Activated CD4-positive, alpha-beta T cell treated with anti-CD3 and anti-CD28 coated beads, Interleukin-2, amount 10 ng/mL, durations not matched to agents 7 days and 5 days (primary cell): ENCODE measurements at regions not wholly inside any gene's neighbourhood (a gene's known extent, or its start where the extent isn't known, plus 50 kb on each side); places are given as distances from the start of the nearest gene placed in this dataset.

Source experiments
- CTCF ChIA-PET: fragments of 350-600 bp; sonication (Branson Sonifier 250); formaldehyde crosslinking; loops from one replicate; lab custom pipeline; 2021; ENCODE audit warnings: antibody characterized with exemption; lab: Charles Lee
- POLR2A ChIA-PET: fragments of 350-600 bp; sonication (Branson Sonifier 250); formaldehyde crosslinking; loops from one replicate; lab custom pipeline; 2021; ENCODE audit warnings: antibody characterized with exemption; lab: Charles Lee
- DNase-seq: peaks from one replicate; pipeline ENCODE4 v3.0.0-alpha.2; 2020
- H3K27ac Mint-ChIP-seq: one replicate; pipeline ENCODE4 v1.8.0; 2021; ENCODE audit warnings: mild to moderate bottlenecking, moderate library complexity, mixed read lengths
- H3K27me3 Mint-ChIP-seq: one replicate; pipeline ENCODE4 v1.8.0; 2021; ENCODE audit warnings: mixed read lengths
- H3K36me3 Mint-ChIP-seq: one replicate; pipeline ENCODE4 v1.8.0; 2021; ENCODE audit warnings: low read depth, mixed read lengths
- H3K4me1 Mint-ChIP-seq: one replicate; pipeline ENCODE4 v1.8.0; 2021; ENCODE audit warnings: mixed read lengths
- H3K4me3 Mint-ChIP-seq: one replicate; pipeline ENCODE4 v1.8.0; 2021; ENCODE audit warnings: mild to moderate bottlenecking, moderate library complexity, mixed read lengths
- H3K9me3 Mint-ChIP-seq: one replicate; pipeline ENCODE4 v1.8.0; 2021; ENCODE audit warnings: mixed read lengths

DNA sequence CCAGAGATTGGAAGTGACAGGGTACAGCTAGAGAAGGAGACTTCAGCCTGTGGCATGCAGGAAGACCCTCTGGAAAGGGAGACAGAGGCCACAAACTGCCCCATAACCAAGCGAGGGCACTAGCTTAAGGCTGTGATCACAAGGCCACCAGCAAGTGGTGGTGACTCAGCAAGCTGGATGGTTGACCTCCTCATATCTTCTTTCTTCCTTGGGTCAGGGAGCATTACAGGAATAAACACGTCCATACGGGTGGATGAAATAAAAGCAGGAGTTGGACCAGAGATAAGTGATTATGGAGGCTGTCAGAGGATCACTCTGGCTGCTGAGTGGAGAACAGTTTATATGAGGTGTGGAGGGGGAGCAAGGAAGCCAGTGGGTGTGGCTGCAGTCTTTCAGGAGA lies 234.6 kb upstream of the TAS2R1 start:
- Mint-ChIP-seq H3K36me3 (no peaks in the 10 kb centered on the region), H3K27me3 (no peaks in the 10 kb centered on the region), H3K4me3 (no peak overlapping the region), H3K9me3 (peaks cover 28% of the 10 kb centered on the region), H3K27ac (no peak overlapping the region), H3K4me1 (no peaks in the 10 kb centered on the region)
- DNase-seq = no peak
- ChIA-PET POLR2A (no interaction called here), CTCF (no interaction called here)

DNA sequence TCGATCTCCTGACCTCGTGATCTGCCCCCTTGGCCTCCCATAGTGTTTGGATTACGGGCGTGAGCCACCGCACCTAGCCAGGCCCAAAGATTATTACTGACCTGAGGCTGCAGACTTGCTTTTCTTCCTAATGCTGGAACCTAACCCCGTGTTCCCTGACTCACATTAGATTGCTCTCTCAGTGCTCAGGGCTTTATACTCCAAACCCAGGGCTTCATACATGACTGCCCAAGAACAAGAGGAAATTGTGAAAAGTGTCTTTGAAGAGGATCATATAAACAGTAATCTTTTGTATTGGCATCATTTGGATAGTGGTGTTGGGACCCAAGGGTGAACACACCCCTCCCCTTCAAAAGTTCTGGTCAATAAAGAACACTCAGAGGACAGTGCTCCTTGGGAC lies 233.3 kb upstream of the TAS2R1 start:
- Mint-ChIP-seq H3K4me1 (no peaks in the 10 kb centered on the region), H3K27me3 (no peaks in the 10 kb centered on the region), H3K9me3 (peaks cover 24% of the 10 kb centered on the region), H3K27ac (no peak overlapping the region), H3K36me3 (no peaks in the 10 kb centered on the region), H3K4me3 (no peak overlapping the region)
- ChIA-PET POLR2A (no interaction called here), CTCF (no interaction called here)
- DNase-seq = no peak

DNA sequence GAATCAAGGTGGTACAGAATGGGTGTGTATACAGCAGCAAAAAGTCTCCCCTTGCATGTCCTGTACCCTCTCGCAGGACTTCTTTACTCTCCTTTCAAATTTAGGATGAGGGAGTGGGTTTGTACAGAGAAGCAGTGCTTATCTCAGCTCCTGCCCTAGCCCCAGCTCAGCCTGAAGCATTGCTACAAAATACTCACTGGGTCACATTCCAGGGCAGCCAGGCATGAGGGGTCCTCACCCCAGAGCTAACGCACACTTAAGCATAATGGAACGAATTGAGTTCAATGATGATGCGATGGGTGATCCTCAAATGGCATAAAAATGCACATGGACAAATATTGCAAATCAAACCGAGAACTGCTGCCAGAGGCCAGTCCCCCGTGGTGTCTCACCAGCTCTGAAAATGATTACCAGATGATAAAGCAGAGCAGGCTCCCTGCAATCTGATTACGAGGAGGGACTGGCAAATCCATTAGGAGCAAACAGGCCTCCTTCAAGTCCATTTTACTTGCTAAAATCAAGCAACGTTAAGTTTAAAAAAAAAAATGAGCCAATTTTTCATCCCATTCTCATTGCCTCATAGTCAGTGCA lies 231.6 kb upstream of the TAS2R1 start:
- no peak for DNase-seq
- H3K27me3 Mint-ChIP-seq = no peaks in the 10 kb centered on the region
- no peak overlapping the region for H3K27ac Mint-ChIP-seq
- H3K36me3 Mint-ChIP-seq = no peaks in the 10 kb centered on the region
- no peaks in the 10 kb centered on the region for H3K4me1 Mint-ChIP-seq
- no peak overlapping the region for H3K4me3 Mint-ChIP-seq
- CTCF ChIA-PET = no interaction called here
- H3K9me3 Mint-ChIP-seq = peaks cover 19% of the 10 kb centered on the region
- POLR2A ChIA-PET = no interaction called here

DNA sequence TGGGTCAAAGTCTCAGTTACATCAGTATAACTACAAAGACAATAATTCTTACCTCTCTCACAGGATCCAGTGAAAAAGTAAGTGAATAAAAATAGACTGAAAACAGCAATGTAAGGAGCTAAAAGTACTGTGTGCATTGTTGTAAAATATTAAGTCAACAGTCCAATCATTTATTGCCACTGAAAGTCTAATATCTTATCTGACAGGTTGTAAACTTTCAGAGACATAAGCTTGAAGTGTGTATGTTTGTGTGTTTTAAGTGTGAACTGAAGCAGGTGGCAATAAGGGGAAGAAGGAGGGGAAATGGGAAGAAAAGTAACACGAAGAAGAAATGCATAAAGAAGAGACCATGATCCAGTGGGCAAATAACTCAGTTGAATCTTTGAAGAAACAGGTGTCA lies 229.7 kb upstream of the TAS2R1 start:
- Mint-ChIP-seq H3K36me3 (no peaks in the 10 kb centered on the region), H3K27ac (no peak overlapping the region), H3K27me3 (no peaks in the 10 kb centered on the region), H3K4me1 (no peaks in the 10 kb centered on the region), H3K9me3 (peaks cover 3% of the 10 kb centered on the region), H3K4me3 (no peak overlapping the region)
- POLR2A ChIA-PET = no interaction called here
- CTCF ChIA-PET = no interaction called here
- DNase-seq = no peak

DNA sequence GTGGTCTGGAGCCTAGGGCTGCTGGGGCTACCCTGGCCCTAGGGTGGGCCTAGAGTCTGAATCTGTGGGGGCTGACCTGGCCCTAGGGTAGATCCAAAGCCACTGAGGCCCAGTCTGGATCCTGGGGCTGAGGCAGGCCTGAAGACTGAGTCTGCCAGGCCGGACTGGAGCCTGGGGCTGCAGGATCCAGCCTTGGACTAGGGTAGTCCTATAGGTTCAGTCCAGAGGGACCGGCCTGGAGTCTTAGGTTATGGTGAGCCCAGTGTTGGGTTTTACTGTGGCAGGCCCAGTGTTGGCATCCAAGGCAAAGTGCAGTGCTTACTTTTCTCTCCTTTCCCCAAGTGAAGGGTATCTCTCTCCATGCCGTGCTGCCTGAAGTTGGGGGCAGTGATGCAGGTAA lies 227.9 kb upstream of the TAS2R1 start:
- ChIA-PET POLR2A (no interaction called here), CTCF (no interaction called here)
- no peaks in the 10 kb centered on the region for H3K27me3 Mint-ChIP-seq
- DNase-seq = no peak
- H3K4me3 Mint-ChIP-seq = no peak overlapping the region
- H3K4me1 Mint-ChIP-seq = no peaks in the 10 kb centered on the region
- H3K9me3 Mint-ChIP-seq = no peaks in the 10 kb centered on the region
- H3K27ac Mint-ChIP-seq = no peak overlapping the region
- no peaks in the 10 kb centered on the region for H3K36me3 Mint-ChIP-seq

DNA sequence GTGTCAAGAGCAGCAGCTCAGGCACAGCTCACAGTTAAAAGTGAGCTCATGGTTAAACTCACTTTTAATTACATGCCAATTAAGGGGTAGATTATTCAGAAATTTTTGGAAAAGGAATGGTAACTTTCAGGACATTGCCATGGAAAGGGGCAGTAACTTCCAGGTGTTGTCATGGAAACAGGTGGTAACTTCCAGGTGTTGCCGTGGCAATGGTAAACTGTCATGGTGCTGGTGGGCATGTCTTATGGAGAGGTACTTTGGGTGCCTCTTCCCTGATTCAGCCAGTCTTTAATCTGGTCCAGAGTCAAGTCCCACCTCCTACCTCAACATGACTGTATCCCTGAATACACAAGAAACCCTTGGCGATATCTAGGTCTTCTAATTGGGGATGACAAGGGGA lies 223.2 kb upstream of the TAS2R1 start:
- Mint-ChIP-seq H3K4me3 (no peak overlapping the region), H3K9me3 (no peaks in the 10 kb centered on the region), H3K27me3 (no peaks in the 10 kb centered on the region), H3K4me1 (no peaks in the 10 kb centered on the region), H3K36me3 (no peaks in the 10 kb centered on the region), H3K27ac (no peak overlapping the region)
- CTCF ChIA-PET = no interaction called here
- POLR2A ChIA-PET = no interaction called here
- no peak for DNase-seq

DNA sequence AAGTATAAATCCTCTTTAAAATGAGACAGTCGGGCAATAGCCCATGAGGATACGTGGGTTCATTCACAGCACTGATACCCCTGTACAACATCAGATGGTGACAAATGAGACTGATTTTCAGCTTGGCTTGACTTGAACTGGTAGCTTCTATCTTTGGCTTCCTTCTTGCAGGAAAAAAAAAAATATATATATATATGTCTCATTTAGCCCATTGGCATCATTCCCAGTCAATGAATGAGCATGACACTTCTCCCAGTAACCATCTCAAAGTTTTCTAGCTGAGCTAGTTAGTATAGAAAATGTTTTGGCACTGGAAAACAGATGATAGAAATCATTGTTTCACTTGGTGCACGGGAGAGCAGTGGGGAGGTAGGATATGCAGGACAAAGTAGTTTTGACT lies 222.5 kb upstream of the TAS2R1 start:
- no peaks in the 10 kb centered on the region for H3K9me3 Mint-ChIP-seq
- H3K36me3 Mint-ChIP-seq = no peaks in the 10 kb centered on the region
- H3K4me3 Mint-ChIP-seq = no peak overlapping the region
- no peak overlapping the region for H3K27ac Mint-ChIP-seq
- H3K27me3 Mint-ChIP-seq = no peaks in the 10 kb centered on the region
- ChIA-PET CTCF (no interaction called here), POLR2A (no interaction called here)
- no peak for DNase-seq
- H3K4me1 Mint-ChIP-seq = no peaks in the 10 kb centered on the region

DNA sequence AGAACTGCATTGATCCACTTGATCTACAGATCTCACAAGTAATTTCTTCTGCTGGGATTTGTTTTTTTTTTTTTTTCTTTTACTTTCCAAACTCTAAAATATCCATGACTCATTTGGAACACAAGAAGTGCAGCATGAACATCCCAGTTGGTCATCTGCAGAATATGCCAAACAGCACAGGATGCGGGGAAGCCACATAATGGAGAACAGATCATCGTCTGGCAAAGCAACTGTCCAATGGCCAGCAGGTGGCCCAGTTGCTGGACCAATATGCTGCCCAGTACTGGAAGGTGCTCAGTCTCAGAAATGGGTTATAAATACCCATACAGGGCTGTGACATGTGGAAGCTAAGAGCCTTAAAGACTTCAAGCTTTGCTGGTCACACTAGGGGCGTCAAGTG lies 221.3 kb upstream of the TAS2R1 start:
- no peaks in the 10 kb centered on the region for H3K27me3 Mint-ChIP-seq
- POLR2A ChIA-PET = no interaction called here
- H3K4me1 Mint-ChIP-seq = no peaks in the 10 kb centered on the region
- H3K27ac Mint-ChIP-seq = no peak overlapping the region
- no peaks in the 10 kb centered on the region for H3K36me3 Mint-ChIP-seq
- no peak overlapping the region for H3K4me3 Mint-ChIP-seq
- CTCF ChIA-PET = no interaction called here
- no peak for DNase-seq
- H3K9me3 Mint-ChIP-seq = no peaks in the 10 kb centered on the region

DNA sequence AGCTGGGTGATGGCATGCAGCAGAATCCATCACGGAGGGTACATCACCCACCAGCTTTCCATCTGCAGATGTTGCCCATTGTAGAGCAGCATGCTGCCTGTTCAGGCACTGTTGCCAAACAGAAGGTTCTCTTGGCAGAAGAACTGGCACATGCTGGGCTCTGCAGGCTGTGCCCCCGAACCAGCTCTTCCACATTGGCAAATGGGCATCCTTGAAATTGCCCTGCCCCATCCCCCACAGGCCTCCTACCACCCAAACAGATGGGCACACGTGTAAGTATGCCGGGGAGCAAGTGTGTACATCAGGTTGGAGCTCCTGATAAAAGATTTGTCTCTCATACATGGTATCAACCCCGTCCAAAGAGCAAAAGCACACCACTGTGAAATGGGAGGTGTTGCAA lies 220.3 kb upstream of the TAS2R1 start:
- no peaks in the 10 kb centered on the region for H3K27me3 Mint-ChIP-seq
- H3K36me3 Mint-ChIP-seq = no peaks in the 10 kb centered on the region
- H3K4me3 Mint-ChIP-seq = no peak overlapping the region
- no peaks in the 10 kb centered on the region for H3K4me1 Mint-ChIP-seq
- H3K9me3 Mint-ChIP-seq = no peaks in the 10 kb centered on the region
- DNase-seq = no peak
- POLR2A ChIA-PET = no interaction called here
- no peak overlapping the region for H3K27ac Mint-ChIP-seq
- CTCF ChIA-PET = no interaction called here

DNA sequence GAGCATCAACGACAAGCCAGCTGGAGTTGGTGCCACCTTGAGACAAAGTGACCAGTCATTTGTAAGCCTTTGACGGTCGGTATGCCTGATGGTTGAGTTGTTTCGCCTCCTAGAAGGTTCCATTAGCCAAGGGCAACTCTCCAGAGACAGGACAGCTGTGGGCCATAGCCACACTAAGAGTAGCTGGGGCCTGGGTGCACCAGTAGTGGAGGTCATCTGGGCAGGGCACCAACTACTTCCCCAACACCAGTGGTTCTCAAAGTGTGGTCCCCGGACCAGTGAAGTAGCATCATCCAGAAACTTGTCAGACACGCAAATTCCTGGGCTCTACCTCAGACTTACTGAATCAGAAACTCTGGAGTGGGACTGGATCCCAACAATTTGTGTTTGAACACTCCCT lies 217.5 kb upstream of the TAS2R1 start:
- Mint-ChIP-seq H3K4me1 (no peaks in the 10 kb centered on the region), H3K27me3 (no peaks in the 10 kb centered on the region), H3K36me3 (no peaks in the 10 kb centered on the region), H3K27ac (no peak overlapping the region), H3K4me3 (no peak overlapping the region), H3K9me3 (peaks cover 5% of the 10 kb centered on the region)
- DNase-seq = no peak
- CTCF ChIA-PET = no interaction called here
- POLR2A ChIA-PET = no interaction called here

DNA sequence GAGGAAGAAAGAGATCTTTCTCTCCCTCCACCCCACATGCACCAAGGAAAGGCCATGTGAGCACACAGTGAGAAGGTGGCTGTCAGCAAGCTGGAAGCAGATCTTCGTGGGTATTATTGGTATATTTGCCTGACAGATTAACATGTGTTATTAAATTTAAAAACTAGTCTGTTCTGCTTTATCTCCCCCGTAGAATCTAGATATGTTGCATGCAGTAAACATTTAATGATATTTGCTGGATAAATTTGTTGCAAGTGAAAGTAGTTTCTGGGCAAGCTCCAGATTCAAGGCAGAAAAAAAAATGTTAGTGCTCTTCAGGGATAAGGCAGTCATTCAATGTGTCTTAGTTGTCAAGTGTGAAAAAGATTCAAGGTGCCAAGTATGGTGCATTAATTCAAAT lies 215.0 kb upstream of the TAS2R1 start:
- ChIA-PET CTCF (no interaction called here), POLR2A (no interaction called here)
- Mint-ChIP-seq H3K9me3 (peaks cover 7% of the 10 kb centered on the region), H3K36me3 (no peaks in the 10 kb centered on the region), H3K4me1 (no peaks in the 10 kb centered on the region), H3K27ac (no peak overlapping the region), H3K4me3 (no peak overlapping the region), H3K27me3 (no peaks in the 10 kb centered on the region)
- no peak for DNase-seq

DNA sequence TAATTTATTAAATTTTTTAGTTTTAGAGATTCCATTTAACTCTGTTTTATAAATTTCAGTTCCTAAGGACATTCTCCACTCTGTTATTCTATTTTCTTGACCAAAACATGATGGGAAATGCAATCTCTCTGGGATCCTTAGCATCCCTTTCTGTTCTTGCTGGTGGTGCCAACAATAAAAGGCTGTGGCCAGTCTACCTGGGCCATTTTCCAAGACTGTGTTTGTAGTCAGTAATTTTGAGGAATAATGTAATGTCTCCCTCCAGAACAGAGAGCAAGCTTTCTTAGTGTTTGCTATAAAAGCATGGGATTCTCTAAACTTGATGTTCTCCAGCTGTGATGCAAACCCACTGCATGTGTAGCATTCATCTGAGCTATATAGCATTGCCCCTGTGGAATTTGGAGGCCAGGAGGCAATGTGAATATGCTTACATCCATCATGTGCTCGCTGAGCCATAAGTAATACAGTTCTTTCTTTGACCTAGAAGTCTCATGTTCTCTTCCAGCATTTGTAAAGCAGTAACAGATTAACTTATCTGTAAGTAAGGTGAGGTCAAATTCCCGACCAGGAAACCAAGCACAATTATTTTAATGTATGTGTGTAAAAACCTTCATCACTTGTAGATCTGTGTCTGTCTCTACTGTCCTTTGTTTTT lies 211.5 kb upstream of the TAS2R1 start:
- Mint-ChIP-seq H3K36me3 (no peaks in the 10 kb centered on the region), H3K9me3 (peaks cover 7% of the 10 kb centered on the region), H3K27me3 (no peaks in the 10 kb centered on the region), H3K4me1 (no peaks in the 10 kb centered on the region), H3K27ac (no peak overlapping the region), H3K4me3 (no peak overlapping the region)
- CTCF ChIA-PET = no interaction called here
- POLR2A ChIA-PET = no interaction called here
- DNase-seq = no peak

DNA sequence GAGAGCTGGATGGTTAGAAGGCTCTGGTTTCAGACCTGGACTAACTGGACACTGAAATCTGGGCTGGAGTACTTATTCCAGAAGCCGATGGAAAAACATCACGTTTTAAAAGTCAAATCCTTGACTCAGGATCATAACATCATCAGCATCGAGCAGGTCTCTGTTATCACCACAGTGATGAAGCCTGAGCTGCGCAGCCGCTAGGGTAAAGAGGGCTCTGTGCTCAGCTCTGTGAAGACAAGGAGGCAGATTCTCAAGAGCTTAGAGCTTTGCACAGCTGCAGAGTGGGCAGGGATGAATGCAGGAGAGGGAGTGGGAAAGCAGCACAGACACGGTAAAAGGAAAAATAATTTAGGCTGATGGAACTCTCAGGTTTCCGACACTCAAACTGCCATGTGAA lies 208.8 kb upstream of the TAS2R1 start:
- POLR2A ChIA-PET = no interaction called here
- CTCF ChIA-PET = no interaction called here
- H3K4me3 Mint-ChIP-seq = no peak overlapping the region
- DNase-seq = no peak
- no peak overlapping the region for H3K27ac Mint-ChIP-seq
- H3K27me3 Mint-ChIP-seq = no peaks in the 10 kb centered on the region
- no peaks in the 10 kb centered on the region for H3K36me3 Mint-ChIP-seq
- no peaks in the 10 kb centered on the region for H3K4me1 Mint-ChIP-seq
- peaks cover 2% of the 10 kb centered on the region for H3K9me3 Mint-ChIP-seq
